UCSD-AML1 (cell line): ENCODE measurements at regions not wholly inside any gene's neighbourhood (a gene's known extent, or its start where the extent isn't known, plus 50 kb on each side); places are given as distances from the start of the nearest gene placed in this dataset.

Experiments used
- DNase-seq: peaks from one replicate; lab custom pipeline; 2025; ENCODE audit not compliant: unreplicated experiment; lab: John Stamatoyannopoulos, UW

DNA sequence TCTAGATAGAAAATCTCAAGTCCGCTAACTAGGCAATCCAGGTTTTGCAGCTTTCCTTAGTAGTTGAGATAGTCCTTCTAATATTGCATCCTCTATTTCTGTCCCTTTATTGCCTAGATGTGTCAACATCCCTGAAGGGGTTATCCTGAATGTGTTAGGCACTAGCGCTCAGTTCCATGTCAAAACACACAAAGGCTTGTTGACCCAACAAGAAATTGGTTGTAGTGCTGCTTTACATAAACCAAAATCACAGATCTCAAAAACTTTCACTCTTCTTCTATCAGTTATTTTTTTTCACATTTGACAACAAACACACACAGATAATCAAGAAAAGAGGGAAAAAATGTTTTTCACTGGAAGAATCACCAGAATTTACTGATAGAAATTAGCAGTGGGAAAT is 51.4 kb upstream of the SOX2 start:
- no peak for DNase-seq

DNA sequence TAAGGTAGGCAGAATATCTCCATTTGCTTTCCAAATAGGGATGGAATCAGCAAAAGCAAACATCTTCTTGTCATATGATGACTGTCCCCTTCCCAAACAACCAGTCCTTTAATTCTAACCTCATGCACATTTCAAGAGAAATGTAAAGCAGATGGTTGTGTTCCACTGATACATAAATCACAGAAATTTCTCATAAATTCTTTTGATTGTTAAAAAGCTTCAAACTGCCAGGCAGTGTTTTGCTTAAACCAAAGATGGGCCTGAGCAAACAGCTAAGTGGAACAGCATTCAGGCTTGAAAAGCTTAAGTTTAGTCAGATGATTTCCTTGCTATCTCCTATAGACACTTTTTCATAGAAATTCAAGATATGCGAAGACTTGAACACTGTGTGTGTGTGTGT is 74.3 kb upstream of the SOX2 start:
- DNase-seq, result no peak

DNA sequence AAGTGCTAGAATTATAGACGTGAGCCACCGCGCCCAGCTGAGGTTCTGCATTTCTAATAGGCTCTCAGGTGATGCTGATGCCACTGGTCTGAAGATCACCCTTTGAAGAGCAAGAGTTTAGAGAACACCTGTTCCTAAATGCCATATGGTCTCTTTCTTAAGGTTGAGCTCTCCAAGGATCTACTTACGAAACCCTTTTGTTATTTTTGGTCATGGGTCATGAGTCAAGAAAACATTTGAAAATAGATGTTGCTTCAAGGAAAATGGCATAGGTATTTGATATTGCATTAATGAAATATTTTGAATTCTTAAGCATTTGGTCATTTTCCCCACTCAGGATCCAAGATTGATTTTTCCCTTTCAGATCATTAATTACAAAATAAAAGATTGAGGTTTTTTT is 74.7 kb upstream of the SOX2 start:
- DNase-seq, result no peak

DNA sequence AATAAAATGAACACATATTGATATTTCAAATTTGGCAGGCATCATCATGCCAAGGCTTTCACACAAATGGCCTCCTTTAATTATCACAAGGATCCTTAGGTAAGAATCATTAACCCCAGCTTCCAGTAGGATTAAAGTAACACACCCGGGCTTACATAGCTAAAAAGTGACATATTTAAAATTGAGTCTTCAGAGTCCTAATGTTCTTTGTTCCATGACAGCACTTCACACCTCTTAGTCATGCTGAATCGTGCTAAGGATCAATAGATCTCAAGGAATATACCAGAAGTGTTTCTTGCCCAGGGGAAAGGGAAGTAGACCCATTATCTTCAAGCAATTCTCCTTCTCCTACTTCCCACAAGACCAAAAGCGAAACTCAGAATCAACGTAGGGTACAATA is 76.6 kb upstream of the SOX2 start:
- DNase-seq, result no peak

DNA sequence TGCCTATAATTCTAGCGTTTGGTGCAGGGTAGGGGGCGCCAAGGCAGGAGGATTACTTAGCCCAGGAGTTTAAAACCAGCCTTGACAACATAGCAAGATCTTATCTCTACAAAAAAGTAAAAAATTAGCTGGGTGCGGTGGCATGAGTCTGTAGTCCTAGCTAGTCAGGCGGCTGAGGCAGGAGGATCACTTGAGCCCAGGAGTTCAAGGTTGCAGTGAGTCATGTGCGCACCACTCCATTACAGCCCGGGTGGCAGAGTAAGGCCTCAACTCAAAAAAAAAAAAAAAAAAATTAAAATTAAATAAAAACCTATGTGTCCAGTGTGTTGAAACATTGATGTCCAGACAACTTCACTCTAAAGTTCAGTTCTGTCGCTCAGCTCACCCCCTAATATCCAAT is 78.2 kb upstream of the SOX2 start:
- no peak for DNase-seq

DNA sequence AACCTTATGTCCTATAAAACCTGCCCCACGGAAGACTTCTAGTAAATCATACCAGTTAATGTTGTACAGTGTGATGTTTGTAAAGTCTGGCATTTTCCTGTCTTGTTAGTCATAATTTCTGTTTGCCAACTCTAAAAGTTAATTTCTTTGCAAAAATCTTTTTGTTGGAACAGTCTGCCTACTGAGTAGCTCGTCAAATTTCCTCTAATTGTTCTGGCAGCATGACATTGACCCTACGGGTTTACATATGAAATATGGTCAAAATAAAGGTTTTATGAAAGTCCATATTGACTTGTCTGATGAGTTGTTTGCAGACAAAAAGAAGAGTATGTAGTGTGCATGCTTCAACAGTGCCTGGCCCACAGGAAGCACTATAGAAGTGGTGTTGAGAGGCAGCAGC is 79.8 kb upstream of the SOX2 start:
- no peak for DNase-seq

DNA sequence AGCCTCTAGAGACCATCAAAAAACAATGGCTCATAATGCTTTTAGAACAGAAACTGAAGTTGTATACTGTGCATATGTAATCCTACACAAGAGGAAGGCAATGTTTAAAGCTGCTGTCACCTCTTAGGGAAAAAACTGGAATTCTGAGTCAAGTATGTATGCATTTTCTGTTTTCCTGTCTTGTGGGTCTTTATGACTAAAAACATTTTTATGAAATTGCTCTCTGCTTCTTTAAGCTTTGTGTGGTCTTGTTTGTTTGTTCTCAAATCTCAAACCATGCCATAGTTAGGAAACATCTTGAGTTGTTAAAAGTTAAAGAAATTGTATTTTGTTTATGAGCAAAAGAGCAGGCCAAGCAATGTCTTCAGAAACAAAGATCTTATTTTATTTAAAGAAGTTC is 80.9 kb upstream of the SOX2 start:
- DNase-seq, result no peak

DNA sequence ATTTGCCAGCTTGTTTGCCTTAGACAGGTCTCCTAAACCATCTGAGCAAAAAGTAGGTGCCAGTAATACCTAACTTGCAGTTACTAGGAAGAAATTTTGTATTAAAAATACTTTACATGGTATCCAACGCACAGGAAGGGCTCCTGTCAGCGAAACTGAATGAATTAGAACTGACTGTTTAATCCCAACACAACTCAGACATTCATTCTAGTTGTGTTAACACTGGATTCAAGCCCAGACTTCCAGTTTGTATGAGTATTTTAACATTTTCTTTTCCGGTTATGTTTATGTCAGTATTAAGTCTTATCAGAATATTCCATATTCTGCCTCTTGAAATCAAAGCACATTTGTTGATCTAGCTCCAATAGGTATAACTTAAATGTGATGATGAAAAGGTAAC is 82.0 kb upstream of the SOX2 start:
- DNase-seq, result no peak

DNA sequence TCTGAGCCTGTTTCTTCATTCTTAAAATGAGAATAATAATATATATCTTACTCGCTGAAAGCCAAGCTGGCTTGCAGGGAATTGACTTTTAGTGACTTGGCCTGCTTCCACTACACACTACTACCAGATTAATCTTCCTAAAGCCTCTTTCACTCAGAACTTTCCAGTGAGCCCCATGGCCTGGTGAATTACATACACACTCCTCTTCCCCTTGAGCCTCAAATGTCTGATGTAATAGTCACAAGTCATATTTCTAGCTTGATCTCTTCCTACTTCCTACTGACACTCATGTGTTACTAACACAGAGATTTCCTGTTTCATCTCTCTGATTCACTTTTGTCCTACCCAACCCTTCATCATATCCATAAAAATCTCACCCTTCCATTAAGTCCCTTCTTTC is 82.7 kb upstream of the SOX2 start:
- no peak for DNase-seq

DNA sequence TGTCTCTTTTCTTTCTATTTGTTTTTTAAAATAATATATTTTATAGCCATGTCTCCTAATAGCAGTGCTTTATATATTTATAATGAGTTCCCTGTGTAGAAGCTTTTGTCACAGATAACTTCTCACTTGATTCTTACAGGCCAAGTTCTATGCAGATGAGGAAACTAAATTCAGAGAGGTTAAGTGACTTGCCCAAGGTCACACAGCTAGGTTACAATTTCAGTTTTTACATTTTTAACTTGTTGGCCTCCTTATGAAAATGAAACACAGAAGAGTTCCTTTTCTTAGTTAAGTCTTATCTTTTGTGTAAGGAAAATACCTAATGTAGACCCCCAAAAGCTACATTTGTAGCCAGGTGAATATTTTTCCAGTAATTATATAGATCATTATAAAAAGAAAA is 83.3 kb upstream of the SOX2 start:
- DNase-seq, result no peak

DNA sequence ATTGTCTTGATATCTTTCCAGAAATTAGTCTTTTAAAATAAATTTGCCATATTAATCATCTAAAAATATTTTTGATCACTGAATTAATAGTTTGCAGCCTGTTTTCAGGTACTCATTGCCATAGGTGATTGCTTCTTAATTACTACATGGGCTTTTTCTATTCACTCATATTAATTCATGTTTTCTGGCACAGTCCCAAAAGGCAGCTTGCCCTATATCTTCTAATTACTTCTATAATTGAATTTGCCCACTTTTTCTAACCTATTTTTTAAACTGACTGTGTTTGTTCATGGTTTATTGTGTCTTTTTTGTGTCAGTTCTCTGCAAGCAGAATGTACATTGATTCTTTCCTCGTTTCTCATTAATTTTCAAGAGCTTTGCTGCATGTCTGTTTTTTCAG is 85.7 kb upstream of the SOX2 start:
- no peak for DNase-seq

DNA sequence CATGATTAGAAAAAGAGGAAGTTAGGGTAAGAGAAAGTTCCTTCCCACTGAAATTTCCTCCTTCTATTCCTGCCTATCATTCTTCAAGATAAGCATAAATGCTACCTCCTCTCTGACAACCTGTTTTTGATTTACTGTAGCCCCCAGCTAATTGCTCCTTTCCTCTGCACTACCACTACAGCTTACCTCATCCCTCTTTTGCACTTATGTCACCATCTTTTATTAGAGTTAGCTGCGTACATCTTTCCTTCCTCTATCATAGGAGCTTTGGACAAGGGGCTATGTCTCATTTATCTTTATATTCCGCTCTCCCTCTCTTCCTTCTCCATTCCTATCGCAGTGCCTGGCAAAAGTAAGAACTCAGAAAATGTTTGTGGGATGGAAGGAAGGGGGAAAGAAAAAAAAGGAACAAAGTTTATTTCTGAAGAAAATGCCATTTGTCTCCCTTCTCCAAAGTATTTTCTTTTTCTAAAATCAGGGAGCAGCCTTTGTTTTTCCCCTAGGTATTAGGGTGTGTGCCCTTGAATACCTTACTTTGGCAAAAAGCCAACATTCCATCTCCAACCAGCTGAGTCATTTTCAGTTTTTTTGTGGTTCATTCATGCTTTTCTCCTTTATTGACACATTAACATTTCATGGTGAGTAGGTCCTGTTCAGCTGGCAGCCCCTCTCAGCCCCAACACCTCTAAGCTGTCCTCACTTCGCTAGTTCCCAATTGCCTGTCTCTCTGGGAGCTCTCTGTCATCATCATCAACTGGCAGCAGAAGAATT is 87.6 kb upstream of the SOX2 start:
- peak; percentile 12 for DNase-seq

DNA sequence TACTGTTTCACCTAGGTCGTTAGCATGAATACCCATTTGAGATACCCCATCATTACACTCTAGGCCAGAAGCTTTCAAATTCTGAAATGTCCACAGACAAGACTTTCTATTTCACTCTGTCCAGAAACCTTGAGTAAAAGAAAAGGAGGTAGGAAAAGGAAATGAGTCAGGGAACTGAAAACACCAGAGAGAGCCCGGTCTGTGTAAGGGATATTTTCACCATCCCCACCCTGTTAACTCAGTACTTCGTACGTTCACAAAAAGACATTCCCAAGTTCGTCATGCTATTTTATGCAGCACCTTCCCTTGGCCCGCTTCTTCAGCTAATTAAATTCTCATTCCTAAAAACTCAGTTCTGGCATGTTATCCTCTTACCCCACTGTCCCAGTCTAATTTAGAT is 89.4 kb upstream of the SOX2 start:
- no peak for DNase-seq

DNA sequence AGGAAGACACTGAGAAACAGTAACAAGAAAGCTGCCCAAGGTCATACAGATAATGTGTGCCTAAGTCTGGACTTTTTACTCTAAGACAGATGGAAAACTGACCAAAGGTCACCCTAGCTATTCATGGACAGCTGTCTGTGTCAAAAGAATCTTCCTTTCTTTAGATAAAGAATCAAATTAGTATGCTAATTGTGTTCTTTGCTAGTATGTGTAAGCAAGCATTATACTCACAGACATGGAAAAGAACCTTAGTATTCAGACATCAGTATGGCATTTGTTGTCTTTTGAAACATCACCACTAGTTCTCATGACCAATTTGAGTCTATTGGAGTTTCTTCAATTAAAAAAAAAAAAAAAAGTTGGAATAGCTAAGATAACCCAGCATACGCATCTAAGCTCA is 91.8 kb upstream of the SOX2 start:
- DNase-seq, result no peak

DNA sequence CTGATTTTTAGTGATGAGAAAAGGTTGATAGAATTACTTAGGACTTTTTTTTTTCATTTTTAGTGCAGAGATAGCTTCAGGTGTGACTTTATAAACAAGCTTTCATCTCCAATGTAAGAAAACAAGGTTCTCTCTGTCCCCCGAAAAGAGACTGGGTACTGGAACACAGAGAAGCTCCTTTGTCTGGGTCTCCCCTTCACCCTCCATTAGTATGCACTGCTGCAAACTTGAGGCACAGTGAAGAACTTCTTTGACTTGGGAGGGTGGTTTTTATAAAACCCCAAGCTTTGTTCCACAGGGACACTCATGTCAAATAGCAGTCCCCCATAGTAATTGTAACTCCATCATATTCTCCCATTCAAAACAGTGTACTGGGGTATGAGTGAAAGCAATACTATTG is 93.5 kb upstream of the SOX2 start:
- DNase-seq, result no peak

DNA sequence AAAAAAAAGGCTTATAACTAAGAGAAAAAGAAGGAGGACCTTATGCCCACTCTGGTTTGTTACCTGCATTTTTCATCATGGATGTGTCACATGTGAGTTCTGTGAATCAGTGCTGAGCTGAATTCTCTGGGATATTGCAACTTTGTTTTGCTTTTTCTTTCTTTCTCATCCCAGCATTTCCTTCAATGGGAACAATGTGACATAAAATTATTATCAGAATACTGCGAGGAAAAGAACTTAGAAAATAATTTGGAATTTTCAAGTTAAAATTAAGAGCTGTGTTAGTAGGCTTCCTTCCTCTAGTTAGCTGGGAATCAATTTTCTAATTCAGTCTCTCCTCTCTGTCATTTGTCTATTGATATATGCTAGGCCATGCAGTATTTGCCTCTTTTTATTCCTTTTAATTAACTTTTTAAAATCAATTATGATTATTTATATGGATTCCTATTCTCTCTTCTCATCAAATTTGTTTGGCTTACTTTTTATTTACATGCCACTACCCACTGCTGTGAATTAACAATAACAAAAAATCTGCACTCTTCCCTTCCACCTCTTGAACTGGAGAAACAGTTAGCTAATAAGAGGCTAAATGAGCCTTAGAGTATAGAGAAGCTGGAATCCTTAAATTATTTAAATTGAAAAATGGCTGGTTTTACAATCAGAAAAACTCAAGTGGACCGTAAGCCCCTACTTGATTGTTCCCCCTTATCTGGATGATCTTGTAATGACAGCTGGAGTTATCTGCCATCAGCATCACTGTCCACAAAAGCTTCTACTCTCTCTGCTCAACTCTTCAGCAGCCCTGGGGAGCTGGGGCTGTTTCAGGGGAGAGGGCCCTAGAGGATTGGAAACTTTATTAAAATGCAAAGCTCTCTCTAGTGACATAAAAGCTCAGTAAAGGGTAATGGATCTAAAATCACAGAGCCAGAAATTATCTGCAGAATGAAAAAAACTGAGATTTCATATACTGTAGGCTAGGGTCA is 95.3 kb upstream of the SOX2 start:
- DNase-seq, result no peak

DNA sequence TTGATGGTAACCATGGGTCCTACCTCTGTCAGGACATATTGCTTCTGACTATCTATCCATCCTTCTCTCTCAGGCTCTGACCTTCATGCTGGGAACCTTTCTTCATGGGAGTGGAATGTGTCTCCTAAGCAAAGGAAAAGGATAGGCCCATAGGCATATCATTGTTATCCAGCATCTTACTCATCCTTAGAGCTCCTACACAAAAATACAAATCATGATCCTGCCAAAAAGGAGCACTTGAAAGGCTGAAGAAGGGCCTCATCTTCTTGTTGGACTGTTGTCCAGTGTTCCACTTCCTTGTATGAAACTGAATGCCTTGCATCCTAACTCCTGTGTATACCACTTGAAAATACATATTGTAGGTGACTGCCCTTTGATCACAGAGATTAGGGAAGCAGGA is 96.1 kb upstream of the SOX2 start:
- DNase-seq, result no peak

DNA sequence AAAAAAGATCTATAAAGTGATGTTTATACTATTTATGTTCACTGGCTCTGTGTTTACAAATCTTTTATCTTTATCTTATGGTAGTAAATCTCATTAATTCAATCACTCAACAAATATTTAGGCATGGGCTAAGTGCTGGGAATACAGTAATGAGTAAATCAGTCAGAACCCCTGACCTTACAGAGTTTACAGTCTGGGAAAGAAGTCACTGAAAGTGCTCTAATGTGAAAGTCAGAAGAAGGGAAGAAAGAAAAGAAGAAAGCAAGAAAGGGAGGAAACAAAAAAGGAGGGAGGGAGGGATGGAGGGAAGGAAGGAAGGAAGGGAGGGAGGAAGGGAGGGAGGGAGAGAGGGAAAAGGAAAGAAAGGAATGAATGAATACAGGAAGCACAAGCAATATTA is 96.8 kb upstream of the SOX2 start:
- no peak for DNase-seq

DNA sequence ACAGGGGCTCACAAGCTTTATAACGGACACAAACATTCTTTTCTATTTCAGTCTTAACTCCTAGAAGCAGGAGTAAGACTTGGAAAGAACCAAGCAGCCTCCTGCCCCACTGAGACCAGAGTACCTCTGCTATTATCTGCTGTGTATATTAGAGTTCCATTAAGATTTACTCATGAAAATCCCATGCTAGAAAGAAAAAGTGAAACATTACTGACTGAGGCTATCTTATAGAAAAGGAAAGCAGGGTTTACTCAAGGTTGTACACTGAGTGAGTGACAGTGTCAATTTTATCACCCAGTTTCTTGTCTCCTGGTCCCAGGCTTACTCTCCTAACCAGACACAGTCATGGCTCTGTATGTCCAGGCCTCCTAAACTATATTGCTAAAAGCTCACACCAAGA is 97.9 kb upstream of the SOX2 start:
- DNase-seq, result no peak

DNA sequence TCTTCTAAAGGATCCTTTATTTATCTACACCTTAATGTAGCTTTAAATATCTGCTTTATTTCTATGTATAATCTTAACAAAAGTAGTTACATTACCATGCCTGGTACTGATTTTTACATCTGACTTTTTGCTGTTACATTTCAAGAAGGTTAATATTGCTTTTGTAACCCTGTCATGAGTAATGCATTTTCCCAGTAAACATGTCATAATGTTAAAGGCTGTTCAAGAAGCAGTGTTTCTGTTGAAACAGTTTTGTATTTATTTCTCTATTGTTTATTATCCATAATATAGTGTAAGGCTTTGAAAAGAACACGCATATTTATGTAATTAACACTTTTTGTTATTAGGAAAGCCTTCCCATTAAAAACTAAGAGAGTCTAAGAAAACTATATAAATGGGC is 98.5 kb upstream of the SOX2 start:
- DNase-seq, result no peak

DNA sequence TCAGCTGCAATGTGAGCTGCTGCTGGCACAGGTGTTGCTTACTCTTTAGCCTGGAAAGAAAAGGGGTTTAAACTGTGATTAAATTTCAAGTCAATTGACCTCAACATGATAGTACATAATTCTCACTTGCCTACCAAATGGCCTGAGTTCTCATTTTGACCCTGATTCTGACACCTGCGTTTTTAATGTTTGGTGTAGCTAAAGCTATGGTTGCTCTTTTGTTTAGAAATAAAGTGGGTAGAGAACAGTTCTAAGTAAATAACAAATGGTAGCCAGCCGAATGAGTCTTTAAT is 100.8 kb upstream of the SOX2 start:
- DNase-seq, result no peak

DNA sequence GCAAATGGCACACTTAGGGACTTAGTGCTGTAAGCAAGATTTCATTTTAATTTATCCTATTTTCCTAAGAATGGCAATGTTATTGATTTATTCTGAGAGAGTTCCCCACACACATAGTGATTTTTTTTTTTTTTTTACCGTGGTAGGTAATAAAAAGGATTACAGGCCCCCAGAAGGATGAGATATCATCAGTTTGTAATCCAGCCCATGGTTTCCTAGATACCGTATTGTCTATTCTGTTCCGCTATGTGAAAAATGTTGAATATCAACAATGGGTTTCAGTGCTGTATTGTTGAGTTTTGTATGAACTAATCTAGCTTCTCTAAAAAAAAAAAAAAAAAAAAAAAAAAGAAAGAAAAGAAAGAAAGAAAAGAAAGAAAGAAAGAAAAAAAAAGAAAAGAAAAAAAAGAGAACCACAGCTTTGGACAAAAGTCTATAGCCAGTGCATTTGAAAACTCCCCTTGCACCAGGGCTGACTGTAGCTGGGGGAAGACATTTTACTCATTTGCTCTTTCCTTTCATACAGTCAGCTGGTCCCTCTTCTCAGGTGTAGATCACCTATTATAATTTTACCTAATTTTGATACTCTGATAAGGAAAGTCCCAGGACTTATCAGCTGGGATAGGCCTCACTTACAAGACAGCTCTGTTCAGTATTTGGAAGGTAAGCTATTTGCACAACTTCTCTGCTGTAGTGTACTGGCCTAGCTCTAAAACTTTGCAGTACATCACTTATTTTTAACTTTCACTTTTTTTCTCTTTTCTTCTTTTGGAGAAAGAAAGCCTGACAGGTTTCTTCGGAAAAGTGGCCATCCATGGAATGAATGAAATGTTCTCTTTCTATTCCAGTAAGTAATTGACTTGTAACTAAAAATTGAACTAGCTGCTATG is 101.4 kb upstream of the SOX2 start:
- no peak for DNase-seq
